Suprapubic skin (tissue), 4 donors: ENCODE measurements at regions not wholly inside any gene's neighbourhood (a gene's known extent, or its start where the extent isn't known, plus 50 kb on each side); places are given as distances from the start of the nearest gene placed in this dataset.

Experiments
- EP300 ChIP-seq: sonication (generic); formaldehyde crosslinking; IDR thresholded peaks from one replicate; pipeline ENCODE4 v1.6.1; 2017; ENCODE audit warnings: antibody characterized with exemption
- POLR2A ChIP-seq, 2 donors: fragments of 450-650 bp; IDR thresholded peaks; one replicate each; pipeline ENCODE4 v1.6.1; 2017; ENCODE audit warnings: antibody characterized with exemption in 2 of 2, mild to moderate bottlenecking in 2 of 2, moderate library complexity in 2 of 2
- POLR2AphosphoS5 ChIP-seq, 3 donors: sonication (generic); formaldehyde crosslinking; IDR thresholded peaks; one replicate each; pipeline ENCODE4 v1.6.1; 2017; ENCODE audit warnings: antibody characterized with exemption in 3 of 3
- TF ChIP-seq, protein P1 (sequence below), 2 donors: fragments of 200-600 bp in 1 of 2; fragments of 450-650 bp in 1 of 2; sonication (generic) in 1 of 2; IDR thresholded peaks; one replicate each; pipeline ENCODE4 v1.5.1; 2016 to 2019; ENCODE audit warnings: antibody characterized with exemption in 2 of 2, mild to moderate bottlenecking in 1 of 2, moderate library complexity in 1 of 2

- TF ChIP-seq, protein P1, sequence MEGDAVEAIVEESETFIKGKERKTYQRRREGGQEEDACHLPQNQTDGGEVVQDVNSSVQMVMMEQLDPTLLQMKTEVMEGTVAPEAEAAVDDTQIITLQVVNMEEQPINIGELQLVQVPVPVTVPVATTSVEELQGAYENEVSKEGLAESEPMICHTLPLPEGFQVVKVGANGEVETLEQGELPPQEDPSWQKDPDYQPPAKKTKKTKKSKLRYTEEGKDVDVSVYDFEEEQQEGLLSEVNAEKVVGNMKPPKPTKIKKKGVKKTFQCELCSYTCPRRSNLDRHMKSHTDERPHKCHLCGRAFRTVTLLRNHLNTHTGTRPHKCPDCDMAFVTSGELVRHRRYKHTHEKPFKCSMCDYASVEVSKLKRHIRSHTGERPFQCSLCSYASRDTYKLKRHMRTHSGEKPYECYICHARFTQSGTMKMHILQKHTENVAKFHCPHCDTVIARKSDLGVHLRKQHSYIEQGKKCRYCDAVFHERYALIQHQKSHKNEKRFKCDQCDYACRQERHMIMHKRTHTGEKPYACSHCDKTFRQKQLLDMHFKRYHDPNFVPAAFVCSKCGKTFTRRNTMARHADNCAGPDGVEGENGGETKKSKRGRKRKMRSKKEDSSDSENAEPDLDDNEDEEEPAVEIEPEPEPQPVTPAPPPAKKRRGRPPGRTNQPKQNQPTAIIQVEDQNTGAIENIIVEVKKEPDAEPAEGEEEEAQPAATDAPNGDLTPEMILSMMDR (IDR thresholded peaks at IDR 0.05): no peak
- no peak for TF ChIP-seq EP300
- TF ChIP-seq POLR2A (IDR thresholded peaks at IDR 0.05): no peak
- no peak for TF ChIP-seq POLR2AphosphoS5 (IDR thresholded peaks at IDR 0.05)
These were observed 228.7 kb upstream of the LRFN5 start for GRCh38 chr14:41377932-41378331.
